ENCODE measurements at regions not wholly inside any gene's neighbourhood (a gene's known extent, or its start where the extent isn't known, plus 50 kb on each side); places are given as distances from the start of the nearest gene placed in this dataset.

DNA sequence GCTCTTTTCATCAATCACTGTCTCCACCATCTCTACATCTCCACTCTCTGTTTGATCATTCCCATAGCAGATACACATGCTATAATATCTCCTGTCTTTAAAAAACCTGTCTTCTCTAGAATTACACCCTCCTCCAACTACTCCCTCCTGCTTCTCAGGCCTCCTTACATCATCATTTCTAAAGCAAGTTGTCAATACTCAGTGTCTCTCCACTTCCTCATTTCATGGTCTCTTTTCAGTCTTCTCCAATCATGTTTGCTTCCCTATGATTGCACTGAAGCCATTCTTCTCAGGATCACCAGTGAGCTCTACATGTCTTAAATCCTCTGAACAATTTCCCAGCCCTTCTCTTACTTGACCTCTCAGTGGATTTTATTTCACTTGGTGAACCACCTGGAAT lies 87.0 kb upstream of the ZNF280D start (continued):
- TF ChIP-seq FOXJ3 (CRISPR knock-in tag; IDR thresholded peaks at IDR 0.05; ENCODE audit: borderline replicate concordance) (no peak), ELF4 (CRISPR knock-in tag; IDR thresholded peaks at IDR 0.05; ENCODE audit: low read depth) (no peak), PRRX2 (CRISPR knock-in tag; IDR thresholded peaks at IDR 0.05) (no peak)
- TF ChIP-seq, protein P1, sequence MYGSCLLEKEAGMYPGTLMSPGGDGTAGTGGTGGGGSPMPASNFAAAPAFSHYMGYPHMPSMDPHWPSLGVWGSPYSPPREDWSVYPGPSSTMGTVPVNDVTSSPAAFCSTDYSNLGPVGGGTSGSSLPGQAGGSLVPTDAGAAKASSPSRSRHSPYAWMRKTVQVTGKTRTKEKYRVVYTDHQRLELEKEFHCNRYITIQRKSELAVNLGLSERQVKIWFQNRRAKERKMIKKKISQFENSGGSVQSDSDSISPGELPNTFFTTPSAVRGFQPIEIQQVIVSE (CRISPR knock-in tag; IDR thresholded peaks at IDR 0.05; ENCODE audit: borderline replicate concordance), result no peak
- TF ChIP-seq, protein P2, sequence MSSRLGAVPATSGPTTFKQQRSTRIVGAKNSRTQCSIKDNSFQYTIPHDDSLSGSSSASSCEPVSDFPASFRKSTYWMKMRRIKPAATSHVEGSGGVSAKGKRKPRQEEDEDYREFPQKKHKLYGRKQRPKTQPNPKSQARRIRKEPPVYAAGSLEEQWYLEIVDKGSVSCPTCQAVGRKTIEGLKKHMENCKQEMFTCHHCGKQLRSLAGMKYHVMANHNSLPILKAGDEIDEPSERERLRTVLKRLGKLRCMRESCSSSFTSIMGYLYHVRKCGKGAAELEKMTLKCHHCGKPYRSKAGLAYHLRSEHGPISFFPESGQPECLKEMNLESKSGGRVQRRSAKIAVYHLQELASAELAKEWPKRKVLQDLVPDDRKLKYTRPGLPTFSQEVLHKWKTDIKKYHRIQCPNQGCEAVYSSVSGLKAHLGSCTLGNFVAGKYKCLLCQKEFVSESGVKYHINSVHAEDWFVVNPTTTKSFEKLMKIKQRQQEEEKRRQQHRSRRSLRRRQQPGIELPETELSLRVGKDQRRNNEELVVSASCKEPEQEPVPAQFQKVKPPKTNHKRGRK (CRISPR knock-in tag; IDR thresholded peaks at IDR 0.05; ENCODE audit: borderline replicate concordance), result no peak
- TF ChIP-seq, protein P3, sequence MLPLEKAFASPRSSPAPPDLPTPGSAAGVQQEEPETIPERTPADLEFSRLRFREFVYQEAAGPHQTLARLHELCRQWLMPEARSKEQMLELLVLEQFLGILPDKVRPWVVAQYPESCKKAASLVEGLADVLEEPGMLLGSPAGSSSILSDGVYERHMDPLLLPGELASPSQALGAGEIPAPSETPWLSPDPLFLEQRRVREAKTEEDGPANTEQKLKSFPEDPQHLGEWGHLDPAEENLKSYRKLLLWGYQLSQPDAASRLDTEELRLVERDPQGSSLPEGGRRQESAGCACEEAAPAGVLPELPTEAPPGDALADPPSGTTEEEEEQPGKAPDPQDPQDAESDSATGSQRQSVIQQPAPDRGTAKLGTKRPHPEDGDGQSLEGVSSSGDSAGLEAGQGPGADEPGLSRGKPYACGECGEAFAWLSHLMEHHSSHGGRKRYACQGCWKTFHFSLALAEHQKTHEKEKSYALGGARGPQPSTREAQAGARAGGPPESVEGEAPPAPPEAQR (CRISPR knock-in tag; IDR thresholded peaks at IDR 0.05), result no peak

DNA sequence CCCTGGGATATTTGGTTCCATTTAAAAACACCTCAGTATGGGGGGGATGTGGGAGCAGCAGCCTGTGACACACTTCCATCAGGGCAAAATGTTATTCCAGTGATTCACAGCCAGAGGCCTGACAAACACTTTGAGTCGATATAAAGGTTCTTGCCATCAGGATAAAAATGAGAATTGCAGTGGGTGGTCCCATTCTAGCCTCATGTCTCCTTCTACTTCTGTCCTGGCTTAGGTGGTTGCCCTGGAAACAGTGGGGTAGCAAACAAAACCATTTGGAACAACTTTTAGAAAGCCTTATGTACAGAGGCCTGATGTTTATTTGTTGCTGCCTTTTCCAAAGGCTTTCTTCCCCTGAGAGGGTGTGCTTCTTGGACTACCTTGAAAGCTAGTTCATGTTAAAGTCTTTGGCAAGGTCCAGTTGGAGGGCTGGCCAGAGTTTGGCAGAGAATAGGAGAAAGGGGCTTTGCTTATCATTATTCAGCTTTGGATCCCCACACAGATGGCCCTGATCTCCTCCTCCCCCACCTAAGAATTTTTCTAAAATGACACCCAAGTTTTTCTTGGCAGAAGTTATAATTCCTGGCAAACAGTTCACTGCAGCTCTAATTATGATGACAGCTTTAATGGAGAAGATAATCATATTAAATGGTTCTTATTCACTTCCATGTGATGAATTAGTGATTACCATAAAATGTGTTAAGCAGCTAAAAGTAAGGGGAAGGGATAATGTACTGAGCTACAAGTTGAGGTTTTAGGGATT lies 84.2 kb upstream of the ZNF280D start:
- no peak for DNase-seq (ENCODE audit: low spot score)
- no peaks in the 10 kb centered on the region for H3K9me3 Mint-ChIP-seq
- no peaks in the 10 kb centered on the region for H3K27me3 Mint-ChIP-seq (ENCODE audit: low read depth)
- no peak for ATAC-seq
- H3K27ac Mint-ChIP-seq, result no peak overlapping the region
- H3K4me3 Mint-ChIP-seq, result no peak overlapping the region
- ChIA-PET CTCF (interaction anchor here (3.0 kb wide), 1 partner anchor 52 kb away, joined by 9 read pairs; no protein-coding TSS in a partner anchor), POLR2A (no interaction called here)
- no peaks in the 10 kb centered on the region for H3K36me3 Mint-ChIP-seq
- H3K4me1 Mint-ChIP-seq, result peaks cover under 1% of the 10 kb centered on the region; the same call in 1 of the 2 replicates
- TF ChIP-seq ATF1 (CRISPR knock-in tag; IDR thresholded peaks at IDR 0.05) (no peak), ZNF317 (CRISPR knock-in tag; IDR thresholded peaks at IDR 0.05; ENCODE audit: borderline replicate concordance, low read depth) (no peak), MXD4 (CRISPR knock-in tag; IDR thresholded peaks at IDR 0.05; ENCODE audit: borderline replicate concordance) (no peak), ZNF671 (CRISPR knock-in tag; IDR thresholded peaks at IDR 0.05) (no peak), NFE2L1 (CRISPR knock-in tag; IDR thresholded peaks at IDR 0.05) (no peak), ESRRA (CRISPR knock-in tag; IDR thresholded peaks at IDR 0.05; ENCODE audit: borderline replicate concordance) (no peak), SMAD4 (CRISPR knock-in tag; IDR thresholded peaks at IDR 0.05) (no peak), FOXK1 (CRISPR knock-in tag; IDR thresholded peaks at IDR 0.05) (no peak)
- TF ChIP-seq, protein P4, sequence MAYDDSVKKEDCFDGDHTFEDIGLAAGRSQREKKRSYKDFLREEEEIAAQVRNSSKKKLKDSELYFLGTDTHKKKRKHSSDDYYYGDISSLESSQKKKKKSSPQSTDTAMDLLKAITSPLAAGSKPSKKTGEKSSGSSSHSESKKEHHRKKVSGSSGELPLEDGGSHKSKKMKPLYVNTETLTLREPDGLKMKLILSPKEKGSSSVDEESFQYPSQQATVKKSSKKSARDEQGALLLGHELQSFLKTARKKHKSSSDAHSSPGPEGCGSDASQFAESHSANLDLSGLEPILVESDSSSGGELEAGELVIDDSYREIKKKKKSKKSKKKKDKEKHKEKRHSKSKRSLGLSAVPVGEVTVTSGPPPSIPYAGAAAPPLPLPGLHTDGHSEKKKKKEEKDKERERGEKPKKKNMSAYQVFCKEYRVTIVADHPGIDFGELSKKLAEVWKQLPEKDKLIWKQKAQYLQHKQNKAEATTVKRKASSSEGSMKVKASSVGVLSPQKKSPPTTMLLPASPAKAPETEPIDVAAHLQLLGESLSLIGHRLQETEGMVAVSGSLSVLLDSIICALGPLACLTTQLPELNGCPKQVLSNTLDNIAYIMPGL (CRISPR knock-in tag; IDR thresholded peaks at IDR 0.05), result no peak
- TF ChIP-seq, protein P5, sequence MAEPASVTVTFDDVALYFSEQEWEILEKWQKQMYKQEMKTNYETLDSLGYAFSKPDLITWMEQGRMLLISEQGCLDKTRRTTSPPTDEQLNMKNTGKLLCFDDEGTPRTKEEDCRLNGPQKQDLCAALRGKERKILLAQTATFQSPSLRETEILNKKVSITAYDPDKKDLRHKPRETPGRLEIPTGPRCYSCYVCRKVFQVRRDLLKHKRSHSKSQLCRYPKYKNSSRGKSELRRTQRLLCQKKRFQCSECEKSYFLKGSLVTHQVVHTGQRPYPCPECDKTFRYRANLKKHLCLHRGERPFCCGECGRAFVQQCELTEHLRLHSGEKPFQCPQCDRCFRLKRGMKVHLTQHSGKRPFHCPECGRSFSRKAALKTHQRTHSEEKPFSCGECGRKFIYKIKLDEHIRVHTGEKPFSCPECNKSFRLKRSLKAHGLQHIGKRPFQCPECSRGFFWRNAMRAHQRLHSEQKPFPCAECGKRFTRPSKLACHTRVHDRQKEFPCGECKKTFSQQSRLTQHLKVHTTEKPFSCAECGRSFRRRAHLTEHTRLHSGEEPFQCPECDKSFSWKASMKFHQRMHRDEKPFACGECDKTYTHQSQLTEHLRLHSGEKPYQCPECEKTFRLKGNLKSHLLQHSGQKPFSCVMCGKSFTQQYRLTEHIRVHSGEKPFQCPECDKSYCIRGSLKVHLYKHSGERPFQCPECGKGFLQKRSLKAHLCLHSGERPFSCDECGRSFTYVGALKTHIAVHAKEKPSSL (CRISPR knock-in tag; conservative IDR thresholded peaks at IDR 0.05), result no peak
- TF ChIP-seq, protein P6, sequence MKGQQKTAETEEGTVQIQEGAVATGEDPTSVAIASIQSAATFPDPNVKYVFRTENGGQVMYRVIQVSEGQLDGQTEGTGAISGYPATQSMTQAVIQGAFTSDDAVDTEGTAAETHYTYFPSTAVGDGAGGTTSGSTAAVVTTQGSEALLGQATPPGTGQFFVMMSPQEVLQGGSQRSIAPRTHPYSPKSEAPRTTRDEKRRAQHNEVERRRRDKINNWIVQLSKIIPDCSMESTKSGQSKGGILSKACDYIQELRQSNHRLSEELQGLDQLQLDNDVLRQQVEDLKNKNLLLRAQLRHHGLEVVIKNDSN (CRISPR knock-in tag; IDR thresholded peaks at IDR 0.05), result no peak
- TF ChIP-seq, protein P7, sequence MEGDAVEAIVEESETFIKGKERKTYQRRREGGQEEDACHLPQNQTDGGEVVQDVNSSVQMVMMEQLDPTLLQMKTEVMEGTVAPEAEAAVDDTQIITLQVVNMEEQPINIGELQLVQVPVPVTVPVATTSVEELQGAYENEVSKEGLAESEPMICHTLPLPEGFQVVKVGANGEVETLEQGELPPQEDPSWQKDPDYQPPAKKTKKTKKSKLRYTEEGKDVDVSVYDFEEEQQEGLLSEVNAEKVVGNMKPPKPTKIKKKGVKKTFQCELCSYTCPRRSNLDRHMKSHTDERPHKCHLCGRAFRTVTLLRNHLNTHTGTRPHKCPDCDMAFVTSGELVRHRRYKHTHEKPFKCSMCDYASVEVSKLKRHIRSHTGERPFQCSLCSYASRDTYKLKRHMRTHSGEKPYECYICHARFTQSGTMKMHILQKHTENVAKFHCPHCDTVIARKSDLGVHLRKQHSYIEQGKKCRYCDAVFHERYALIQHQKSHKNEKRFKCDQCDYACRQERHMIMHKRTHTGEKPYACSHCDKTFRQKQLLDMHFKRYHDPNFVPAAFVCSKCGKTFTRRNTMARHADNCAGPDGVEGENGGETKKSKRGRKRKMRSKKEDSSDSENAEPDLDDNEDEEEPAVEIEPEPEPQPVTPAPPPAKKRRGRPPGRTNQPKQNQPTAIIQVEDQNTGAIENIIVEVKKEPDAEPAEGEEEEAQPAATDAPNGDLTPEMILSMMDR (IDR thresholded peaks at IDR 0.05), result no peak
- TF ChIP-seq, protein P8, sequence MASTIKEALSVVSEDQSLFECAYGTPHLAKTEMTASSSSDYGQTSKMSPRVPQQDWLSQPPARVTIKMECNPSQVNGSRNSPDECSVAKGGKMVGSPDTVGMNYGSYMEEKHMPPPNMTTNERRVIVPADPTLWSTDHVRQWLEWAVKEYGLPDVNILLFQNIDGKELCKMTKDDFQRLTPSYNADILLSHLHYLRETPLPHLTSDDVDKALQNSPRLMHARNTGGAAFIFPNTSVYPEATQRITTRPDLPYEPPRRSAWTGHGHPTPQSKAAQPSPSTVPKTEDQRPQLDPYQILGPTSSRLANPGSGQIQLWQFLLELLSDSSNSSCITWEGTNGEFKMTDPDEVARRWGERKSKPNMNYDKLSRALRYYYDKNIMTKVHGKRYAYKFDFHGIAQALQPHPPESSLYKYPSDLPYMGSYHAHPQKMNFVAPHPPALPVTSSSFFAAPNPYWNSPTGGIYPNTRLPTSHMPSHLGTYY (CRISPR knock-in tag; IDR thresholded peaks at IDR 0.05), result no peak

Measured in WTC11 (cell line).